HG02623 (cell line): ENCODE measurements at regions not wholly inside any gene's neighbourhood (a gene's known extent, or its start where the extent isn't known, plus 50 kb on each side); places are given as distances from the start of the nearest gene placed in this dataset.

Experiments used
- ATAC-seq: cut with Tn5 transposase; IDR thresholded peaks from one replicate; pipeline ENCODE4 v1.9.1; 2021; ENCODE audit warnings: moderate library complexity; ENCODE audit not compliant: unreplicated experiment

- ATAC-seq, result no peak
Observed at GRCh38 chr22:48031589-48031988, 1269.1 kb downstream of the TBC1D22A start.

- no peak for ATAC-seq
Observed at GRCh38 chr22:48025096-48025495, 1262.6 kb downstream of the TBC1D22A start.

GRCh38 chr22:48021991-48022401, 1259.5 kb downstream of the TBC1D22A start:
- ATAC-seq, result no peak

GRCh38 chr22:48018346-48018745, 1255.9 kb downstream of the TBC1D22A start:
- ATAC-seq, result no peak

GRCh38 chr22:48015701-48016100, 1253.3 kb downstream of the TBC1D22A start:
- no peak for ATAC-seq

- no peak for ATAC-seq
Observed at GRCh38 chr22:48004936-48005335, 1242.5 kb downstream of the TBC1D22A start.

GRCh38 chr22:48004038-48004437, 1241.6 kb downstream of the TBC1D22A start:
- no peak for ATAC-seq

- ATAC-seq, result no peak
Observed at GRCh38 chr22:48001101-48001500, 1238.7 kb downstream of the TBC1D22A start.

- ATAC-seq, result no peak
Observed at GRCh38 chr22:47997612-47998011, 1235.2 kb downstream of the TBC1D22A start.

- no peak for ATAC-seq
Observed at GRCh38 chr22:47997052-47997590, 1234.7 kb downstream of the TBC1D22A start.

- no peak for ATAC-seq
Observed at GRCh38 chr22:47996446-47996857, 1234.0 kb downstream of the TBC1D22A start.

- ATAC-seq, result no peak
Observed at GRCh38 chr22:47995718-47996117, 1233.3 kb downstream of the TBC1D22A start.

GRCh38 chr22:47995264-47995627, 1232.8 kb downstream of the TBC1D22A start:
- ATAC-seq, result no peak

- ATAC-seq, result no peak
Observed at GRCh38 chr22:47994601-47995263, 1232.3 kb downstream of the TBC1D22A start.

GRCh38 chr22:47994045-47994444, 1231.6 kb downstream of the TBC1D22A start:
- no peak for ATAC-seq

- no peak for ATAC-seq
Observed at GRCh38 chr22:47990481-47990880, 1228.0 kb downstream of the TBC1D22A start.

- no peak for ATAC-seq
Observed at GRCh38 chr22:47987885-47988515, 1225.5 kb downstream of the TBC1D22A start.

GRCh38 chr22:47976219-47976618, 1213.8 kb downstream of the TBC1D22A start:
- ATAC-seq, result no peak

- no peak for ATAC-seq
Observed at GRCh38 chr22:47967831-47968230, 1205.4 kb downstream of the TBC1D22A start.

GRCh38 chr22:47966316-47966715, 1203.9 kb downstream of the TBC1D22A start:
- no peak for ATAC-seq

GRCh38 chr22:47965896-47966295, 1203.4 kb downstream of the TBC1D22A start:
- ATAC-seq, result no peak

- no peak for ATAC-seq
Observed at GRCh38 chr22:47965066-47965465, 1202.6 kb downstream of the TBC1D22A start.
